H1 (cell line): ENCODE measurements at regions not wholly inside any gene's neighbourhood (a gene's known extent, or its start where the extent isn't known, plus 50 kb on each side); places are given as distances from the start of the nearest gene placed in this dataset.

Experiments
- GTF2F1 ChIP-seq: IDR thresholded peaks from 2 replicates; pipeline ENCODE4 v1.6.1; 2012; ENCODE audit warnings: low read depth, low read length, improper control_type of control experiment, borderline replicate concordance
- TF ChIP-seq, protein P1 (sequence below): fragments of 300-600 bp; sonication (generic); IDR thresholded peaks from 2 replicates; pipeline ENCODE4 v1.7.1; 2012; ENCODE audit warnings: low read length, moderate library complexity, mild to moderate bottlenecking, inconsistent platforms; ENCODE audit not compliant: insufficient replicate concordance

DNA sequence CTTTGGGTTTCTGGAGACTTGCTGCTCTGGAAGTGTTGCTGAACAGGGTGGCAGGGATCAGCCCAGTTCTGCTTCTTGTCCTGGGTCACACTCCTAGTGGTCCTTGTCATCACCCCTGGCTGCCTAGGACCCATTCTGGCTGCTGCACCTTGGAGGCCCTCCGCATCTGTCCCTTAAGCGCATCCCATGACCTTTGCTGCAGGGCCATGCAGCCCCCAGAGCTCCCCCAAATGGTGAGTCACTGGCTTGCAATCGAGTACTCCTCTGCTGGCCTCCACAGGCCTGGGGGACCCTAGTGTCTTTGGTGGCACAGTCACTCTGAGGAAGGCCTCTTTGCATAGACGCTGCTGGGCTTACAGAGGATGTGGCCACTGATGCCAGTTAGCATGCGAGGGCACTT lies 188.5 kb downstream of the ASB1 start (continued):
- TF ChIP-seq, protein P1, sequence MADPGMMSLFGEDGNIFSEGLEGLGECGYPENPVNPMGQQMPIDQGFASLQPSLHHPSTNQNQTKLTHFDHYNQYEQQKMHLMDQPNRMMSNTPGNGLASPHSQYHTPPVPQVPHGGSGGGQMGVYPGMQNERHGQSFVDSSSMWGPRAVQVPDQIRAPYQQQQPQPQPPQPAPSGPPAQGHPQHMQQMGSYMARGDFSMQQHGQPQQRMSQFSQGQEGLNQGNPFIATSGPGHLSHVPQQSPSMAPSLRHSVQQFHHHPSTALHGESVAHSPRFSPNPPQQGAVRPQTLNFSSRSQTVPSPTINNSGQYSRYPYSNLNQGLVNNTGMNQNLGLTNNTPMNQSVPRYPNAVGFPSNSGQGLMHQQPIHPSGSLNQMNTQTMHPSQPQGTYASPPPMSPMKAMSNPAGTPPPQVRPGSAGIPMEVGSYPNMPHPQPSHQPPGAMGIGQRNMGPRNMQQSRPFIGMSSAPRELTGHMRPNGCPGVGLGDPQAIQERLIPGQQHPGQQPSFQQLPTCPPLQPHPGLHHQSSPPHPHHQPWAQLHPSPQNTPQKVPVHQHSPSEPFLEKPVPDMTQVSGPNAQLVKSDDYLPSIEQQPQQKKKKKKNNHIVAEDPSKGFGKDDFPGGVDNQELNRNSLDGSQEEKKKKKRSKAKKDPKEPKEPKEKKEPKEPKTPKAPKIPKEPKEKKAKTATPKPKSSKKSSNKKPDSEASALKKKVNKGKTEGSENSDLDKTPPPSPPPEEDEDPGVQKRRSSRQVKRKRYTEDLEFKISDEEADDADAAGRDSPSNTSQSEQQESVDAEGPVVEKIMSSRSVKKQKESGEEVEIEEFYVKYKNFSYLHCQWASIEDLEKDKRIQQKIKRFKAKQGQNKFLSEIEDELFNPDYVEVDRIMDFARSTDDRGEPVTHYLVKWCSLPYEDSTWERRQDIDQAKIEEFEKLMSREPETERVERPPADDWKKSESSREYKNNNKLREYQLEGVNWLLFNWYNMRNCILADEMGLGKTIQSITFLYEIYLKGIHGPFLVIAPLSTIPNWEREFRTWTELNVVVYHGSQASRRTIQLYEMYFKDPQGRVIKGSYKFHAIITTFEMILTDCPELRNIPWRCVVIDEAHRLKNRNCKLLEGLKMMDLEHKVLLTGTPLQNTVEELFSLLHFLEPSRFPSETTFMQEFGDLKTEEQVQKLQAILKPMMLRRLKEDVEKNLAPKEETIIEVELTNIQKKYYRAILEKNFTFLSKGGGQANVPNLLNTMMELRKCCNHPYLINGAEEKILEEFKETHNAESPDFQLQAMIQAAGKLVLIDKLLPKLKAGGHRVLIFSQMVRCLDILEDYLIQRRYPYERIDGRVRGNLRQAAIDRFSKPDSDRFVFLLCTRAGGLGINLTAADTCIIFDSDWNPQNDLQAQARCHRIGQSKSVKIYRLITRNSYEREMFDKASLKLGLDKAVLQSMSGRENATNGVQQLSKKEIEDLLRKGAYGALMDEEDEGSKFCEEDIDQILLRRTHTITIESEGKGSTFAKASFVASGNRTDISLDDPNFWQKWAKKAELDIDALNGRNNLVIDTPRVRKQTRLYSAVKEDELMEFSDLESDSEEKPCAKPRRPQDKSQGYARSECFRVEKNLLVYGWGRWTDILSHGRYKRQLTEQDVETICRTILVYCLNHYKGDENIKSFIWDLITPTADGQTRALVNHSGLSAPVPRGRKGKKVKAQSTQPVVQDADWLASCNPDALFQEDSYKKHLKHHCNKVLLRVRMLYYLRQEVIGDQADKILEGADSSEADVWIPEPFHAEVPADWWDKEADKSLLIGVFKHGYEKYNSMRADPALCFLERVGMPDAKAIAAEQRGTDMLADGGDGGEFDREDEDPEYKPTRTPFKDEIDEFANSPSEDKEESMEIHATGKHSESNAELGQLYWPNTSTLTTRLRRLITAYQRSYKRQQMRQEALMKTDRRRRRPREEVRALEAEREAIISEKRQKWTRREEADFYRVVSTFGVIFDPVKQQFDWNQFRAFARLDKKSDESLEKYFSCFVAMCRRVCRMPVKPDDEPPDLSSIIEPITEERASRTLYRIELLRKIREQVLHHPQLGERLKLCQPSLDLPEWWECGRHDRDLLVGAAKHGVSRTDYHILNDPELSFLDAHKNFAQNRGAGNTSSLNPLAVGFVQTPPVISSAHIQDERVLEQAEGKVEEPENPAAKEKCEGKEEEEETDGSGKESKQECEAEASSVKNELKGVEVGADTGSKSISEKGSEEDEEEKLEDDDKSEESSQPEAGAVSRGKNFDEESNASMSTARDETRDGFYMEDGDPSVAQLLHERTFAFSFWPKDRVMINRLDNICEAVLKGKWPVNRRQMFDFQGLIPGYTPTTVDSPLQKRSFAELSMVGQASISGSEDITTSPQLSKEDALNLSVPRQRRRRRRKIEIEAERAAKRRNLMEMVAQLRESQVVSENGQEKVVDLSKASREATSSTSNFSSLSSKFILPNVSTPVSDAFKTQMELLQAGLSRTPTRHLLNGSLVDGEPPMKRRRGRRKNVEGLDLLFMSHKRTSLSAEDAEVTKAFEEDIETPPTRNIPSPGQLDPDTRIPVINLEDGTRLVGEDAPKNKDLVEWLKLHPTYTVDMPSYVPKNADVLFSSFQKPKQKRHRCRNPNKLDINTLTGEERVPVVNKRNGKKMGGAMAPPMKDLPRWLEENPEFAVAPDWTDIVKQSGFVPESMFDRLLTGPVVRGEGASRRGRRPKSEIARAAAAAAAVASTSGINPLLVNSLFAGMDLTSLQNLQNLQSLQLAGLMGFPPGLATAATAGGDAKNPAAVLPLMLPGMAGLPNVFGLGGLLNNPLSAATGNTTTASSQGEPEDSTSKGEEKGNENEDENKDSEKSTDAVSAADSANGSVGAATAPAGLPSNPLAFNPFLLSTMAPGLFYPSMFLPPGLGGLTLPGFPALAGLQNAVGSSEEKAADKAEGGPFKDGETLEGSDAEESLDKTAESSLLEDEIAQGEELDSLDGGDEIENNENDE = no peak
- no peak for TF ChIP-seq GTF2F1
